ENCODE measurements at regions not wholly inside any gene's neighbourhood (a gene's known extent, or its start where the extent isn't known, plus 50 kb on each side); places are given as distances from the start of the nearest gene placed in this dataset.

GRCh38 chr5:138626333-138626944, 51.2 kb upstream of the HSPA9 start:
- POLR2A ChIA-PET (ENCODE audit: unreplicated experiment), result no interaction called here

DNA sequence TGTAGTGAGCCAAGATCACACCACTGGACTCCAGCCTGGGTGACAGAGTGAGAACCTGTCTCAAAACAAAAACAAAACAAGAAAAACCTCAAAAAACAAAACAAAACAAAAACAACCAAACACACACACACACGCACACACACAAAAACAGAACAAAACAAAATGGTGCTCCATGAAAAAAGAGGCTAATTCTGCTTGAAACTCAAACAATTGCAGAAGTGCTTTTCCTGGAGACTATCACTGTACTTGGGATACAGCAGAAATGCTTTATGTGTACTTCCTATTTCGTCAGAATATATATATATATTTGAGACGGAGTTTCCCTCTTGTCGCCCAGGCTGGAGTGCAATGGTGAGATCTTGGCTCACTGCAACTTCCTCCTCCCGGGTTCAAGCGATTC, 49.9 kb upstream of the HSPA9 start:
- no TSS peak for BruUV-seq (replicated peaks)
- Histone ChIP-seq H3K9me2 (replicated peaks; ENCODE audit: low read length) (no peaks in the 10 kb centered on the region), H3K36me3 (ENCODE audit: low read depth, low read length) (no peaks in the 10 kb centered on the region), H2AFZ (ENCODE audit: low read length) (no peak overlapping the region), H3K4me2 (ENCODE audit: low read length) (no peak overlapping the region), H3K4me1 (ENCODE audit: insufficient read depth, low read length) (no peaks in the 10 kb centered on the region), H3K79me2 (ENCODE audit: low read length) (no peaks in the 10 kb centered on the region), H4K20me1 (ENCODE audit: low read length) (no peaks in the 10 kb centered on the region), H3K27ac (ENCODE audit: low read length) (no peak overlapping the region), H3F3A (ENCODE audit: low read length, unreplicated experiment) (no peaks in the 10 kb centered on the region), H3K9me3 (ENCODE audit: low read length) (no peaks in the 10 kb centered on the region), H3K4me3 (ENCODE audit: low read length) (no peak overlapping the region), H3K9ac (ENCODE audit: low read length) (no peak overlapping the region), H3K27me3 (ENCODE audit: low read length) (no peaks in the 10 kb centered on the region)
- intact Hi-C loops (cut with micrococcal nuclease), result no loop called here
- DNase-seq (no peak), ATAC-seq (no peak)
- ChIA-PET CTCF (no interaction called here), POLR2A (ENCODE audit: unreplicated experiment) (no interaction called here)
- no peak for TF ChIP-seq CTCF (conservative IDR thresholded peaks at IDR 0.05; ENCODE audit: low read depth, low read length)
- TF ChIP-seq EZH2phosphoT487 (IDR thresholded peaks at IDR 0.05; ENCODE audit: borderline replicate concordance, low read length), result no peak
- TF ChIP-seq EZH2 (IDR thresholded peaks at IDR 0.05; ENCODE audit: low read length, unreplicated experiment), result no peak

More at GRCh38 chr5:138626333-138626944, 51.2 kb upstream of the HSPA9 start:
- Histone ChIP-seq H2AFZ (ENCODE audit: low read length) (no peak overlapping the region), H3F3A (ENCODE audit: low read length, unreplicated experiment) (no peaks in the 10 kb centered on the region), H3K9ac (ENCODE audit: low read length) (no peak overlapping the region), H3K9me3 (ENCODE audit: low read length) (no peaks in the 10 kb centered on the region), H4K20me1 (ENCODE audit: low read length) (no peaks in the 10 kb centered on the region), H3K27ac (ENCODE audit: low read length) (no peak overlapping the region), H3K79me2 (ENCODE audit: low read length) (no peaks in the 10 kb centered on the region), H3K9me2 (replicated peaks; ENCODE audit: low read length) (no peaks in the 10 kb centered on the region), H3K4me2 (ENCODE audit: low read length) (no peak overlapping the region), H3K4me3 (ENCODE audit: low read length) (no peak overlapping the region), H3K36me3 (ENCODE audit: low read depth, low read length) (no peaks in the 10 kb centered on the region), H3K27me3 (ENCODE audit: low read length) (no peaks in the 10 kb centered on the region), H3K4me1 (ENCODE audit: insufficient read depth, low read length) (no peaks in the 10 kb centered on the region)
- BruUV-seq (replicated peaks), result no TSS peak
- CTCF ChIA-PET, result no interaction called here
- no peak for DNase-seq
- ATAC-seq, result peak; percentile 35; the same call in 1 of the 2 replicates
- TF ChIP-seq EZH2phosphoT487 (IDR thresholded peaks at IDR 0.05; ENCODE audit: borderline replicate concordance, low read length) (no peak), CTCF (conservative IDR thresholded peaks at IDR 0.05; ENCODE audit: low read depth, low read length) (no peak), EZH2 (IDR thresholded peaks at IDR 0.05; ENCODE audit: low read length, unreplicated experiment) (no peak)
- intact Hi-C loops (cut with micrococcal nuclease), result no loop called here

All from PC-3 (cell line).